GM23338 (cell line): ENCODE measurements at regions not wholly inside any gene's neighbourhood (a gene's known extent, or its start where the extent isn't known, plus 50 kb on each side); places are given as distances from the start of the nearest gene placed in this dataset.

Source experiments
- ATAC-seq: fragments of 200-7000 bp; cut with Tn5 transposase; 3 replicates; pipeline ENCODE4 v1.9.1; 2020
- DNase-seq: peaks from one replicate; pipeline ENCODE4 v3.0.0-alpha.2; 2015; ENCODE audit warnings: low spot score
- H2AFZ ChIP-seq: fragments of 200-600 bp; sonication (generic); 2 replicates; pipeline ENCODE4 v1.8.0; 2016; ENCODE audit warnings: antibody characterized with exemption, mild to moderate bottlenecking, moderate library complexity
- H3F3A ChIP-seq: fragments of 200-600 bp; sonication (generic); replicated peaks from 2 replicates; pipeline ENCODE4 v1.8.0; 2017; ENCODE audit warnings: antibody characterized with exemption, mixed run types, low read depth
- H3K27ac ChIP-seq: fragments of 200-600 bp; sonication (generic); 2 replicates; pipeline ENCODE4 v1.6.1; 2016; ENCODE audit warnings: low read depth
- H3K27me3 ChIP-seq: fragments of 200-600 bp; sonication (generic); 2 replicates; pipeline ENCODE4 v1.8.0; 2016; ENCODE audit warnings: mild to moderate bottlenecking, mixed run types, moderate library complexity; ENCODE audit not compliant: insufficient read depth
- H3K36me3 ChIP-seq: fragments of 200-600 bp; sonication (generic); 2 replicates; pipeline ENCODE4 v1.8.0; 2016; ENCODE audit warnings: mild to moderate bottlenecking; ENCODE audit not compliant: insufficient read depth
- H3K4me1 ChIP-seq: fragments of 200-600 bp; sonication (generic); 2 replicates; pipeline ENCODE4 v1.8.0; 2016; ENCODE audit warnings: mild to moderate bottlenecking, moderate library complexity; ENCODE audit not compliant: insufficient read depth
- H3K4me2 ChIP-seq: fragments of 200-600 bp; sonication (generic); 2 replicates; pipeline ENCODE4 v1.7.1; 2017; ENCODE audit warnings: mixed run types
- H3K4me3 ChIP-seq: fragments of 200-600 bp; sonication (generic); 2 replicates; pipeline ENCODE4 v1.6.1; 2016; ENCODE audit warnings: mixed run types
- H3K79me2 ChIP-seq: fragments of 200-600 bp; sonication (generic); replicated peaks from 2 replicates; pipeline ENCODE4 v1.8.0; 2017; ENCODE audit warnings: mild to moderate bottlenecking; ENCODE audit not compliant: insufficient read depth
- H3K9me2 ChIP-seq: fragments of 200-600 bp; sonication (generic); 2 replicates; pipeline ENCODE4 v1.8.0; 2017; ENCODE audit not compliant: insufficient read depth
- H4K20me1 ChIP-seq: fragments of 200-600 bp; sonication (generic); replicated peaks from 2 replicates; pipeline ENCODE4 v1.8.0; 2017; ENCODE audit warnings: mild to moderate bottlenecking; ENCODE audit not compliant: insufficient read depth
- H3K27ac Mint-ChIP-seq: 2 replicates; pipeline ENCODE4 v1.8.0; 2020; ENCODE audit warnings: inconsistent platforms, mild to moderate bottlenecking, moderate library complexity, mixed read lengths
- H3K27me3 Mint-ChIP-seq: 3 replicates; pipeline ENCODE4 v1.8.0; 2022; ENCODE audit warnings: low read depth, mild to moderate bottlenecking, moderate library complexity, mixed read lengths, inconsistent platforms; ENCODE audit not compliant: insufficient read depth, poor library complexity
- H3K36me3 Mint-ChIP-seq: 3 replicates; pipeline ENCODE4 v1.8.0; 2021; ENCODE audit warnings: low read depth, mild to moderate bottlenecking, inconsistent platforms, moderate library complexity, mixed read lengths
- H3K4me1 Mint-ChIP-seq: 3 replicates; pipeline ENCODE4 v1.8.0; 2020; ENCODE audit warnings: mild to moderate bottlenecking, inconsistent platforms, mixed read lengths
- H3K4me3 Mint-ChIP-seq: 3 replicates; pipeline ENCODE4 v1.8.0; 2021; ENCODE audit warnings: moderate library complexity, mild to moderate bottlenecking, inconsistent platforms, mixed read lengths
- H3K9me3 Mint-ChIP-seq: 3 replicates; pipeline ENCODE4 v1.8.0; 2020; ENCODE audit warnings: moderate library complexity, mild to moderate bottlenecking, inconsistent platforms, mixed read lengths
- CREB1 ChIP-seq: fragments of 250-450 bp; sonication (Bioruptor Pico); IDR thresholded peaks from 2 replicates; pipeline ENCODE4 v1.5.0; 2020; ENCODE audit warnings: low read depth, mild to moderate bottlenecking, moderate library complexity
- CTCF ChIP-seq, 2 experiments: fragments of 200-600 bp in 1 of 2; sonication (generic) in 1 of 2; conservative IDR thresholded peaks; 2 replicates each; pipeline versions ENCODE4 v1.5.1 to v1.6.1; 2016 to 2017; ENCODE audit warnings: antibody characterized with exemption in 2 of 2, low read depth in 2 of 2, mild to moderate bottlenecking in 2 of 2, moderate library complexity in 1 of 2
- ETS1 ChIP-seq: IDR thresholded peaks from 2 replicates; pipeline ENCODE4 v1.6.1; 2016; ENCODE audit warnings: antibody characterized with exemption
- EZH2 ChIP-seq: fragments of 200-600 bp; sonication (generic); IDR thresholded peaks from one replicate; pipeline ENCODE4 v1.8.0; 2017; ENCODE audit warnings: antibody characterized with exemption, mild to moderate bottlenecking, low read depth; ENCODE audit not compliant: unreplicated experiment
- EZH2phosphoT487 ChIP-seq: fragments of 200-600 bp; sonication (generic); IDR thresholded peaks from one replicate; pipeline ENCODE4 v1.8.1; 2018; ENCODE audit warnings: antibody characterized with exemption; ENCODE audit not compliant: unreplicated experiment
- JUNB ChIP-seq: IDR thresholded peaks from one replicate; pipeline ENCODE4 v1.6.1; 2016; ENCODE audit warnings: antibody characterized with exemption; ENCODE audit not compliant: unreplicated experiment
- NANOG ChIP-seq: IDR thresholded peaks from 2 replicates; pipeline ENCODE4 v1.6.1; 2016; ENCODE audit warnings: antibody characterized with exemption, borderline replicate concordance
- POLR2AphosphoS5 ChIP-seq: IDR thresholded peaks from 2 replicates; pipeline ENCODE4 v1.6.1; 2016; ENCODE audit warnings: antibody characterized with exemption, low read depth
- REST ChIP-seq: IDR thresholded peaks from one replicate; pipeline ENCODE4 v1.6.1; 2018; ENCODE audit warnings: antibody characterized with exemption; ENCODE audit not compliant: unreplicated experiment
- STAT1 ChIP-seq: IDR thresholded peaks from one replicate; pipeline ENCODE4 v1.6.1; 2016; ENCODE audit warnings: antibody characterized with exemption; ENCODE audit not compliant: unreplicated experiment
- ZNF114 ChIP-seq: fragments of 250-450 bp; sonication (Bioruptor Pico); IDR thresholded peaks from 2 replicates; pipeline ENCODE4 v1.5.0; 2020; ENCODE audit warnings: mild to moderate bottlenecking, moderate library complexity
- ZNF331 ChIP-seq: fragments of 250-450 bp; sonication (Bioruptor Pico); IDR thresholded peaks from 2 replicates; pipeline ENCODE4 v1.5.0; 2020; ENCODE audit warnings: low read depth, mild to moderate bottlenecking, moderate library complexity
- TF ChIP-seq, protein P1 (sequence below): fragments of 250-450 bp; sonication (Bioruptor Pico); IDR thresholded peaks from 2 replicates; pipeline ENCODE4 v1.5.0; 2020; ENCODE audit warnings: mild to moderate bottlenecking, moderate library complexity

- Histone ChIP-seq H3K4me3 (no peak overlapping the region), H4K20me1 (no peaks in the 10 kb centered on the region), H3K4me2 (no peak overlapping the region), H3K36me3 (no peaks in the 10 kb centered on the region), H3K27ac (no peak overlapping the region), H2AFZ (no peak overlapping the region), H3K79me2 (no peaks in the 10 kb centered on the region), H3F3A (no peaks in the 10 kb centered on the region), H3K4me1 (no peaks in the 10 kb centered on the region), H3K9me2 (no peaks in the 10 kb centered on the region), H3K27me3 (no peaks in the 10 kb centered on the region)
- ATAC-seq (no peak), DNase-seq (no peak)
- TF ChIP-seq, protein P1, sequence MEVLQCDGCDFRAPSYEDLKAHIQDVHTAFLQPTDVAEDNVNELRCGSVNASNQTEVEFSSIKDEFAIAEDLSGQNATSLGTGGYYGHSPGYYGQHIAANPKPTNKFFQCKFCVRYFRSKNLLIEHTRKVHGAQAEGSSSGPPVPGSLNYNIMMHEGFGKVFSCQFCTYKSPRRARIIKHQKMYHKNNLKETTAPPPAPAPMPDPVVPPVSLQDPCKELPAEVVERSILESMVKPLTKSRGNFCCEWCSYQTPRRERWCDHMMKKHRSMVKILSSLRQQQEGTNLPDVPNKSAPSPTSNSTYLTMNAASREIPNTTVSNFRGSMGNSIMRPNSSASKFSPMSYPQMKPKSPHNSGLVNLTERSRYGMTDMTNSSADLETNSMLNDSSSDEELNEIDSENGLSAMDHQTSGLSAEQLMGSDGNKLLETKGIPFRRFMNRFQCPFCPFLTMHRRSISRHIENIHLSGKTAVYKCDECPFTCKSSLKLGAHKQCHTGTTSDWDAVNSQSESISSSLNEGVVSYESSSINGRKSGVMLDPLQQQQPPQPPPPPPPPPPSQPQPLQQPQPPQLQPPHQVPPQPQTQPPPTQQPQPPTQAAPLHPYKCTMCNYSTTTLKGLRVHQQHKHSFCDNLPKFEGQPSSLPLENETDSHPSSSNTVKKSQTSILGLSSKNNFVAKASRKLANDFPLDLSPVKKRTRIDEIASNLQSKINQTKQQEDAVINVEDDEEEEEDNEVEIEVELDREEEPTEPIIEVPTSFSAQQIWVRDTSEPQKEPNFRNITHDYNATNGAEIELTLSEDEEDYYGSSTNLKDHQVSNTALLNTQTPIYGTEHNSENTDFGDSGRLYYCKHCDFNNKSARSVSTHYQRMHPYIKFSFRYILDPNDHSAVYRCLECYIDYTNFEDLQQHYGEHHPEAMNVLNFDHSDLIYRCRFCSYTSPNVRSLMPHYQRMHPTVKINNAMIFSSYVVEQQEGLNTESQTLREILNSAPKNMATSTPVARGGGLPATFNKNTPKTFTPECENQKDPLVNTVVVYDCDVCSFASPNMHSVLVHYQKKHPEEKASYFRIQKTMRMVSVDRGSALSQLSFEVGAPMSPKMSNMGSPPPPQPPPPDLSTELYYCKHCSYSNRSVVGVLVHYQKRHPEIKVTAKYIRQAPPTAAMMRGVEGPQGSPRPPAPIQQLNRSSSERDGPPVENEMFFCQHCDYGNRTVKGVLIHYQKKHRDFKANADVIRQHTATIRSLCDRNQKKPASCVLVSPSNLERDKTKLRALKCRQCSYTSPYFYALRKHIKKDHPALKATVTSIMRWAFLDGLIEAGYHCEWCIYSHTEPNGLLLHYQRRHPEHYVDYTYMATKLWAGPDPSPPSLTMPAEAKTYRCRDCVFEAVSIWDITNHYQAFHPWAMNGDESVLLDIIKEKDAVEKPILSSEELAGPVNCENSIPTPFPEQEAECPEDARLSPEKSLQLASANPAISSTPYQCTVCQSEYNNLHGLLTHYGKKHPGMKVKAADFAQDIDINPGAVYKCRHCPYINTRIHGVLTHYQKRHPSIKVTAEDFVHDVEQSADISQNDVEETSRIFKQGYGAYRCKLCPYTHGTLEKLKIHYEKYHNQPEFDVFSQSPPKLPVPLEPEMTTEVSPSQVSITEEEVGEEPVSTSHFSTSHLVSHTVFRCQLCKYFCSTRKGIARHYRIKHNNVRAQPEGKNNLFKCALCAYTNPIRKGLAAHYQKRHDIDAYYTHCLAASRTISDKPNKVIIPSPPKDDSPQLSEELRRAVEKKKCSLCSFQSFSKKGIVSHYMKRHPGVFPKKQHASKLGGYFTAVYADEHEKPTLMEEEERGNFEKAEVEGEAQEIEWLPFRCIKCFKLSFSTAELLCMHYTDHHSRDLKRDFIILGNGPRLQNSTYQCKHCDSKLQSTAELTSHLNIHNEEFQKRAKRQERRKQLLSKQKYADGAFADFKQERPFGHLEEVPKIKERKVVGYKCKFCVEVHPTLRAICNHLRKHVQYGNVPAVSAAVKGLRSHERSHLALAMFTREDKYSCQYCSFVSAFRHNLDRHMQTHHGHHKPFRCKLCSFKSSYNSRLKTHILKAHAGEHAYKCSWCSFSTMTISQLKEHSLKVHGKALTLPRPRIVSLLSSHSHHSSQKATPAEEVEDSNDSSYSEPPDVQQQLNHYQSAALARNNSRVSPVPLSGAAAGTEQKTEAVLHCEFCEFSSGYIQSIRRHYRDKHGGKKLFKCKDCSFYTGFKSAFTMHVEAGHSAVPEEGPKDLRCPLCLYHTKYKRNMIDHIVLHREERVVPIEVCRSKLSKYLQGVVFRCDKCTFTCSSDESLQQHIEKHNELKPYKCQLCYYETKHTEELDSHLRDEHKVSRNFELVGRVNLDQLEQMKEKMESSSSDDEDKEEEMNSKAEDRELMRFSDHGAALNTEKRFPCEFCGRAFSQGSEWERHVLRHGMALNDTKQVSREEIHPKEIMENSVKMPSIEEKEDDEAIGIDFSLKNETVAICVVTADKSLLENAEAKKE (CRISPR knock-in tag): no peak
- TF ChIP-seq ZNF331 (CRISPR knock-in tag) (no peak), REST (no peak), POLR2AphosphoS5 (no peak), CREB1 (CRISPR knock-in tag) (no peak), JUNB (no peak), EZH2phosphoT487 (no peak), ETS1 (no peak), CTCF (conservative IDR thresholded peaks at IDR 0.05; ENCODE audit: low read depth in 2 of 2) (no peak), ZNF114 (CRISPR knock-in tag) (no peak), EZH2 (no peak), STAT1 (no peak), NANOG (no peak)
- no peaks in the 10 kb centered on the region for H3K9me3 Mint-ChIP-seq
- H3K36me3 Mint-ChIP-seq: no peaks in the 10 kb centered on the region
- no peaks in the 10 kb centered on the region for H3K27me3 Mint-ChIP-seq
- peaks cover 3% of the 10 kb centered on the region; the same call in 2 of the 3 replicates for H3K4me1 Mint-ChIP-seq
- H3K27ac Mint-ChIP-seq: no peak overlapping the region
- H3K4me3 Mint-ChIP-seq: no peak overlapping the region
These were observed 413.3 kb upstream of the PTBP2 start for GRCh38 chr1:96308314-96308713.
